Natural killer cell treated with Interleukin-12 subunit alpha and Interleukin-12 subunit beta and Interleukin-15 and Interleukin-18, amount 100 ng/mL, for 72 hours (primary cell): ENCODE measurements at regions not wholly inside any gene's neighbourhood (a gene's known extent, or its start where the extent isn't known, plus 50 kb on each side); places are given as distances from the start of the nearest gene placed in this dataset.

Experiments
- ATAC-seq, 2 donors: fragments of 150-1000 bp; cut with Tn5 transposase in 1 of 2; sonication (Bioruptor Pico), chemical (Tn5 transposase) in 1 of 2; 2 replicates each; pipeline ENCODE4 v1.10.0; 2021
- DNase-seq: peaks from one replicate; pipeline ENCODE4 v3.0.0; 2022; ENCODE audit warnings: low spot score
- H3K27ac Mint-ChIP-seq, 2 donors: 1 replicate in 1 of 2; 2 replicates in 1 of 2; pipeline ENCODE4 v1.8.0; 2022; ENCODE audit warnings: mixed read lengths in 2 of 2, mild to moderate bottlenecking in 1 of 2, moderate library complexity in 1 of 2
- H3K27me3 Mint-ChIP-seq, 2 donors: 1 replicate in 1 of 2; 2 replicates in 1 of 2; pipeline ENCODE4 v1.8.0; 2022; ENCODE audit warnings: mixed read lengths in 2 of 2
- H3K36me3 Mint-ChIP-seq: one replicate; pipeline ENCODE4 v1.8.0; 2022; ENCODE audit warnings: mixed read lengths
- H3K4me1 Mint-ChIP-seq, 2 donors: 1 replicate in 1 of 2; 2 replicates in 1 of 2; pipeline ENCODE4 v1.8.0; 2022; ENCODE audit warnings: low read depth in 2 of 2, mixed read lengths in 2 of 2, mild to moderate bottlenecking in 1 of 2
- H3K4me3 Mint-ChIP-seq: one replicate; pipeline ENCODE4 v1.8.0; 2022; ENCODE audit warnings: mixed read lengths
- H3K9me3 Mint-ChIP-seq: 2 replicates; pipeline ENCODE4 v1.8.0; 2022; ENCODE audit warnings: mixed read lengths

DNA sequence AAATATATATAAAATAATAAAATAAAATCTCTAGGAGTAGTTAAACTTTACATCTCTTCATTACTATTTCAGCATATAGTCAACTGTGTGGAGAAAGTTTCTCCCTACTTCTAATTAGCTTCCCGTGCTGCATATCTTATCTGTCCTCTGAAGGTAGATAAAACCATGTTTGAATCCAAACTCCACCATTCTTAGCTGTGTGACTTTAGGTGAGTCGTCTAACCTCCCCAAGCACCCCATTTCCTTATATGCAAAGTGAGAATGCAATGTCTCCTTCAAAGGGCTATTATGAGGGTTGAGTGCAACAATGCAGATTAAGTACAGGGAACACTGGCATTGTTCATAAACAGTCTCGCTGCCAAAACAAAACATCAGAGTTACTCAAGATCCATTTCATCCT is 80.8 kb upstream of the DRD2 start:
- no peaks in the 10 kb centered on the region for H3K4me1 Mint-ChIP-seq
- H3K27ac Mint-ChIP-seq: no peak overlapping the region
- DNase-seq (no peak), ATAC-seq (no peak)
- H3K4me3 Mint-ChIP-seq: no peak overlapping the region
- peaks cover 15 to 21% of the 10 kb centered on the region in 2 donors for H3K27me3 Mint-ChIP-seq
- no peaks in the 10 kb centered on the region for H3K36me3 Mint-ChIP-seq
- no peaks in the 10 kb centered on the region for H3K9me3 Mint-ChIP-seq

DNA sequence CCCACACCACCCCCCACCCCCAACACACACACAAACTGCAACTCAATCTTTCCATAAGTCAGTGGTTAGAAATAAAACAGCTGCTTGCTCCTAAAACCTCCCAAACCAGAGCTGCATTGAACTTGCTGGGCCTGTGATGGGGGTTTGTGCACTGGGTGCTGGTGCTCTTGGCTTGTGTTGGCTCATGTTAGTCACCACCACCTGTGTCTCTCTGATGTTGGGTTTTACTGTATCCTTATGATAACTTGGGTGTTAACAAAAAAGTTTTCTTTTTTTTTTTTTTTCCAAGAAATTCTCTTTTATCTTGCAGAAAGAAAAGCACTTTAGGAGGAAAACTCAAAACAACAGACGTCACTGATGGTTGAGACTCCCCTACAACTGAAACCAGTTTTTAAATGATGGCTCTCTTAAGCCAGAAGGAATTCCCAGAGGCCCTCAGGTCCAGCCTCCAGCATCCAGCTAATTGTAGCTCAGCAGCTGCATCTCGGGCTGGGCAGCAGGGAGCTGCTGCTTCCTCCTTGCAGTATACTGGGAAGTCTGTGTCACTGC is 79.9 kb upstream of the DRD2 start:
- Mint-ChIP-seq H3K9me3 (no peaks in the 10 kb centered on the region), H3K4me1 (no peaks in the 10 kb centered on the region), H3K27me3 (peaks cover 24 to 27% of the 10 kb centered on the region in 2 donors), H3K27ac (no peak overlapping the region), H3K36me3 (no peaks in the 10 kb centered on the region), H3K4me3 (no peak overlapping the region)
- DNase-seq (no peak), ATAC-seq (no peak)

DNA sequence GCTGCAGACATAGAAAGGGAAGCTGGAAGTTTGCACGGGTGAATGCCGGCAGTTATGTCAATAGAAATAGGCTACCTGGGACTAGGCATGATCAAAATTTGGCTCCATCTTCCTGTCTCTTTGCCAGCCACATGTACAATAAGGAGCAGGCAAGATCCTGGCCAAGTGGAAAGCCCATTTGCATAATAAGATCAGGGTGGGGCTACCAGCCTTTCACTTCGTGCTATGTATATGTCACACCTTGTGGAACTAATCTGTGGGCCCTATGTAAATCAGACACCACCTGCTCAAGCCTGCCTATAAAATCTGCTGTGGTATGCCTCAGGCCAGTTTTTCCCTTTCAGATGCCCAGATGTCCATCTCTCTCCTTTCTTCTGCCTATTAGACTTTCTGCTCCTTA is 79.3 kb upstream of the DRD2 start:
- peaks cover 27 to 30% of the 10 kb centered on the region in 2 donors for H3K27me3 Mint-ChIP-seq
- no peaks in the 10 kb centered on the region for H3K9me3 Mint-ChIP-seq
- no peak overlapping the region for H3K4me3 Mint-ChIP-seq
- DNase-seq (no peak), ATAC-seq (no peak)
- H3K36me3 Mint-ChIP-seq: no peaks in the 10 kb centered on the region
- no peaks in the 10 kb centered on the region for H3K4me1 Mint-ChIP-seq
- no peak overlapping the region for H3K27ac Mint-ChIP-seq

DNA sequence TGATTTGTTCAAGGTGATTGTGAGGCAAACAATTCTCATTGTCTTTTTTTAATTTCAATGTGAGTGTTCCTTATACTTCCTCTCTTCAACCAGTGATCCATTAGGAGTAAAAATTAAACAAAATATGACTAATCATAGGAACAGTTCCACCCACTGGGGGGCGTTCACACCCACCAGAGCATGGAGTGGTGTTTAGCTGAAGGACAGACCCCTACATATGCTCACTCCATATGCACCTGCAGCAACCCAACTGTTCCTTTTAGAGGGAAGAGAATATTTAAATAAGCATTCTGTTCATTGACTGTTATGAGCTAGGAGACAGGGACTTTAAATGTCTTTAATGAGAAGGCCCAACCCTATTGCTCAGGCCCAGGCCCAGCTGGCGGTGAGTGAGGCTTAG is 78.7 kb upstream of the DRD2 start:
- Mint-ChIP-seq H3K36me3 (no peaks in the 10 kb centered on the region), H3K9me3 (no peaks in the 10 kb centered on the region), H3K4me1 (no peaks in the 10 kb centered on the region), H3K4me3 (no peak overlapping the region), H3K27ac (no peak overlapping the region), H3K27me3 (peaks cover 32 to 34% of the 10 kb centered on the region in 2 donors)
- ATAC-seq (no peak), DNase-seq (no peak)

DNA sequence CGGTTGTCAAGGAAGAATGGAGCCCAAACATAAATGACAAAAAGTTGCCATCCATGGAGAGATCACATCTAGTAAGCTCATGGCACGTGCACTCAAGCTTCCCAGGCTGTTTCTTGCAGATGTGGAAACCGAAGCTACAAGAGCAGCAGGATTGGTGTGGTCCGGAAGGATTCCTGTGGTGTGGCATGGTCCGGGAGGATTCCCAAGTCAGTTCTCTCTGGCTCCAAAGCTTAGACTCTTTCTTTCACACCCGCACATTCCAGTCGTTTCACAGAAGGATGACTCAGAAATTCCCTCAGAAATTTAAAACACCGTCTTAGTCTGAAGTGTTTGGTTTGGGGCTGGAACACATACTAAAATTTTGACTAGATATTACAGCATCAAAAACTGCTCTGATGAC is 78.0 kb upstream of the DRD2 start:
- no peak for DNase-seq
- no peaks in the 10 kb centered on the region for H3K36me3 Mint-ChIP-seq
- H3K9me3 Mint-ChIP-seq: no peaks in the 10 kb centered on the region
- no peak for ATAC-seq
- H3K4me3 Mint-ChIP-seq: no peak overlapping the region
- H3K27me3 Mint-ChIP-seq: peaks cover 36 to 37% of the 10 kb centered on the region in 2 donors
- no peak overlapping the region for H3K27ac Mint-ChIP-seq
- H3K4me1 Mint-ChIP-seq: no peaks in the 10 kb centered on the region

DNA sequence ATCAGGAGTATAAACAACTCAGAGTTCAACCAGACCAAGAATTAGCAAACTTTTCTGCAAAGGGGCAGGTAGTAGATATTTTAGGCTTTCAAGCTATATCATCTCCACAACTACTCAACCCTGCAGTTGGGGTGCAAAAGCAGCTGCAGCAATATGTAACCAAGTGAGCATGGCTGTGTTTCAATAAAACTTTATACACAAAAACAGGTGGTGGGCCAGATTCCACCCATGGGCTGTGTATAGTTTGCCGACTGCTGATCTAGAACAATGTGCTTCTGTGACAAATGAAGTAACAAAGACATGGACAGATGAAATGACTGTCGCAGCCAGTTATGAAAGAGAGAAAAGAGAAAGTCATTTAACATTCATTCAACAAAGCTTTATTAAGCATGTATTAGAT is 77.1 kb upstream of the DRD2 start:
- Mint-ChIP-seq H3K4me1 (no peaks in the 10 kb centered on the region), H3K36me3 (no peaks in the 10 kb centered on the region), H3K4me3 (no peak overlapping the region), H3K27me3 (peaks cover 37 to 46% of the 10 kb centered on the region in 2 donors), H3K9me3 (no peaks in the 10 kb centered on the region), H3K27ac (no peak overlapping the region)
- ATAC-seq (no peak), DNase-seq (no peak)

DNA sequence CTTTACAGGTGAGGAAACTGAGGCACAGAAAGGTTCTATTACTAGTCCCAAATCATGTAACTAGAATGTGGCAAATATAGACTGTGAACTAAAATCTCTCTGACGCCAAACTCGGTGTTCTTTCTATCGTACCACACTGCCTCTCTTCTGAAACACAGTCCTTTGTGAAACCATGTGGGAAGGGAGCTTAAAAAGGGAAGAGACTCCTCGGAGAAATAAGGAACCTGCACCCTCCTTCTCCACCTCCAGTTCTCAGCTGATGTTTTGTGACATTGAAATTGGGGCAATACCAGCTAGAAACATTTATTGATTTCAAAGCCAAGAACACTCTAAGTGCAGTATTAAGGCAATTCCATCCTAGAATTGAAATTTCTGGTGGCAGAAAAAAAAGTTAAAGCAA is 76.4 kb upstream of the DRD2 start:
- ATAC-seq (no peak), DNase-seq (no peak)
- H3K4me1 Mint-ChIP-seq: no peaks in the 10 kb centered on the region
- H3K27me3 Mint-ChIP-seq: peaks cover 37 to 46% of the 10 kb centered on the region in 2 donors
- H3K36me3 Mint-ChIP-seq: no peaks in the 10 kb centered on the region
- H3K27ac Mint-ChIP-seq: no peak overlapping the region
- no peak overlapping the region for H3K4me3 Mint-ChIP-seq
- H3K9me3 Mint-ChIP-seq: no peaks in the 10 kb centered on the region

DNA sequence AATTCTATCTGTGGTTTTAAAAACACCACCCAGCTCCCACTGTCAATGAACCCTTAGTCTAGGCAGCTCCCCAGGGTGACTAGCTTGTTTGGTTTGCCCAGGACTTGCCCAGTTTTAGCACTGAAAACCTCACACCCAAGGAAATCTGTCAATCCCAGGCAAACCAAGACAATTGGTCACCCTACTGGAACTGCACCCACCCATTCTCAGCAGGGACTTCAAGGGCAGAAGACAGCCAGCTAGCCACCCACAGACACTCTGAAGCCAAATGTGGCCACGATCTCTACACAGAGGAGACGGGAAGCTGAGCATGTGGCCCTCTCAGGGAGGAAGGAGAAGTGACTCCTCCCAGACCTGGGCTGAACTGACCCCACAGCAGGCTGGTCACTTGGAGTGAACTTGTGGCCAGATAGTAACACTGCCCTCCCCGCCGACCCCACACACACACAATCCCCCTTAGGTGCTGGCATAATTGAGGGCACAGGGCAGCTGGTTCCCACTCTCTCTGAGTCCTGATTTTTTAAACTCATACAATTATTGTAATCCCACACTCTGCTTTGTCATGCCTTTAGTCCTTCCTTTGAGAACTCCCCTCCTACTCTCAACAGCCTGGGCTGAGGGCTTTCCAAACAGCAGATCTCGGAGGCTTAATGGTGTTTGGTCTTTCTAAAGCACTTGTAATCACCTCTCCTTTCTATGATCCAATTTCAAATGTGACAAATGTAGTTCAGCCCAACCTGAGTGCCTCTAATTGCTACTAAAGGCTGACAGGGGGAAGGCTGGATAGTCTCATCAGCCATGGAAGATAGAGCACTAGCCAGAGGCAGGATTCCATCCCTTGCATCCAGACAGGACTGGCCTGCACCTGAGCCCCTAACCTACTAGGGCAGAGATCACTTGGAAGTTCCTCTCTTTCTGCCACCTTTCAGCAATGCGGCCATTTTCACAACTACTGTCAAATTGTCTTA is 74.7 kb upstream of the DRD2 start:
- H3K4me1 Mint-ChIP-seq: no peaks in the 10 kb centered on the region
- no peaks in the 10 kb centered on the region for H3K36me3 Mint-ChIP-seq
- no peaks in the 10 kb centered on the region for H3K9me3 Mint-ChIP-seq
- no peak overlapping the region for H3K27ac Mint-ChIP-seq
- peak in 1 of 2 donors; percentile 65 for ATAC-seq
- peaks cover 39 to 57% of the 10 kb centered on the region in 2 donors for H3K27me3 Mint-ChIP-seq
- H3K4me3 Mint-ChIP-seq: no peak overlapping the region
- no peak for DNase-seq

DNA sequence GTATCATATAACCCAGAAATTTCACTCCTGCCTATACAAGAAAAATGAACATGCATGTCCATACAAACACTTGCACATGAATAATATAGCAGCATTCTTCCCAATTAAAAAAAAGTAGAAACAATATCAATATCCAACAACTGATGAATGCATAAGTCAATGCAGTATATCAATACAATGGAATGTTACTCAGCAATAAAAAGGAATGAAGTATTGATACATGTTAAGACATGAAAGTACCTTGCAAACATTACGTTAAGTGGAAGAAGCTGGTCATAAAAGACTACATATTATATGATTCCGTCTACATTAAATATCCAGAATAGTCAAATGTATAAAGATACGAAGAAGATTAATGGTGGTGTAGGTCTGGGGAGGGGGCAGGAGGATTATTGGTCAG is 73.9 kb upstream of the DRD2 start:
- peaks cover 36 to 58% of the 10 kb centered on the region in 2 donors for H3K27me3 Mint-ChIP-seq
- ATAC-seq (no peak), DNase-seq (no peak)
- no peaks in the 10 kb centered on the region for H3K36me3 Mint-ChIP-seq
- H3K4me3 Mint-ChIP-seq: no peak overlapping the region
- no peak overlapping the region for H3K27ac Mint-ChIP-seq
- H3K9me3 Mint-ChIP-seq: no peaks in the 10 kb centered on the region
- H3K4me1 Mint-ChIP-seq: no peaks in the 10 kb centered on the region

DNA sequence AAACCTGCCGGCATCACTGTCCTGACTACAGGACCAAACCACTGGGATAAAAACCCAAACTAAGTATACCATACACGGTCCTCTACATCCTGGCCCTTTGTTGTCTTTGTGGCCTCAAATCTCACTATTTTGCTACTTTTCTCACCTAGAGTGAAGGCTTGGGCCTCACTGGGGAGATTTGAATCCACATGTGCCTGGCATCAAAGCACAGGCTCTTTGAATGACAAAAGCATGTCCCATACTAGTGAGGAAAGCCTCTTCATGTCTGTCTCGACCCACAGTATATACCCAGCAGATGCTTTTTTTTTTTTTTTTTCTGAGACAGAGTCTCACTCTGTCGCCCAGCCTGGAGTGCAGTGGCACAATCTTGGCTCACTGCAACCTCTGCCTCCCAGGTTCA is 72.5 kb upstream of the DRD2 start:
- no peak for DNase-seq
- H3K27ac Mint-ChIP-seq: no peak overlapping the region
- H3K36me3 Mint-ChIP-seq: no peaks in the 10 kb centered on the region
- H3K9me3 Mint-ChIP-seq: no peaks in the 10 kb centered on the region
- no peak for ATAC-seq
- no peak overlapping the region for H3K4me3 Mint-ChIP-seq
- H3K27me3 Mint-ChIP-seq: peaks cover 34 to 70% of the 10 kb centered on the region in 2 donors
- no peaks in the 10 kb centered on the region for H3K4me1 Mint-ChIP-seq

DNA sequence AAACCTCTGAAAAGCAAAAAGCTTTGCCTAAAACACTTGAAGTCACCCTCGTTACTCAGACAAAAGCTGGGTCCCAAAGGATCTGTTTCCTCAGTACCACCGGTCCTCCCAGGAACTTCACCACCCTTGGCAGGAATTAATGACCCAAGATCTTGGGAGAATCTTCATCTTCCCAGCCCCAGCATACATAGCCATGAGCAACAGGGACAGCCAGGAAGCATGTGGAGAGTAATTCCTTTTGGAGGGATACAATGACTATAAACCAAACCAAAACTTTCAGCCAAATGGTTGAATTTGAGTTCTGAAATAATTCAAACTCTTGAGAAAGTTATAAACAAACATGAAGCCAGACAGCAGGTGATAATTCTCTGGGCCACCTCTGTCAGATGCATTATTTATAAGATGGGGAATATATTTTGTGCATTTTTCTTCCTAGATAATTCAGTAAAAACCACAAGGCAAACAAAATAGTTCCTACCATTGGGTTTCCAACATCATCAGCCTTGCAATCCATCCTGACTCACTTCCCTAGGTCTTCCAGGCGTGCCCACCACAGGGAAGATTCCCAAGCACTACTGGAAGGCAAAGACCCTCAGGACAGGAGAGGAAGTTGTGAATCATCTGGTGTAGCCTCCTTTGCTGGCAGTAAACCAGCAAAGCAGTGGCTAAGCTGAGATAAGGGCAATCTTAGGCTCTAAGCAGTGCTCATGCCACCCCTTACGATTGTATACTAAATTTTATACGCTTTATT is 71.7 kb upstream of the DRD2 start:
- H3K36me3 Mint-ChIP-seq: no peaks in the 10 kb centered on the region
- H3K9me3 Mint-ChIP-seq: no peaks in the 10 kb centered on the region
- H3K27me3 Mint-ChIP-seq: peaks cover 34 to 70% of the 10 kb centered on the region in 2 donors
- no peak for ATAC-seq
- H3K27ac Mint-ChIP-seq: no peak overlapping the region
- no peak overlapping the region for H3K4me3 Mint-ChIP-seq
- H3K4me1 Mint-ChIP-seq: no peaks in the 10 kb centered on the region
- no peak for DNase-seq

DNA sequence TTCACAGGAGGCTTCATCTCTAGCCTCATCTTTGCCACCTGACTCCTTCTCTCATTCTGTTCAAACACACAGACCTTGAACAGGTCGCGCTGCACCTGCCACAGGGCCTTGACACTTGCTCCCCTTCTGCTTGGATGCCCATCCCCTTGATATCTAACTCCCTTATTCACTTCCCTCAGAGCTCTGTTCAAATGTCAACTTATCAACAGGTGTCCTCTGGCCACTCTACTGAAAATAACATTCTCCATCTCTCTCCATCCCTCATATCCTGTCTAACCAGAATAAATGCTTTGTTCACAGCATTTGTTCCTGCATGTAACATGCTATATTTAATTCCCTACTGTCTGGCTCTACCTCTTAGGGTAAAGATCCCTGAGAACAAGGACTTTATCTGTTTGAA is 67.2 kb upstream of the DRD2 start:
- no peak for DNase-seq
- no peaks in the 10 kb centered on the region for H3K4me1 Mint-ChIP-seq
- H3K36me3 Mint-ChIP-seq: no peaks in the 10 kb centered on the region
- H3K27me3 Mint-ChIP-seq: peaks cover 19 to 47% of the 10 kb centered on the region in 2 donors
- no peaks in the 10 kb centered on the region for H3K9me3 Mint-ChIP-seq
- H3K27ac Mint-ChIP-seq: no peak overlapping the region
- no peak for ATAC-seq
- H3K4me3 Mint-ChIP-seq: no peak overlapping the region

DNA sequence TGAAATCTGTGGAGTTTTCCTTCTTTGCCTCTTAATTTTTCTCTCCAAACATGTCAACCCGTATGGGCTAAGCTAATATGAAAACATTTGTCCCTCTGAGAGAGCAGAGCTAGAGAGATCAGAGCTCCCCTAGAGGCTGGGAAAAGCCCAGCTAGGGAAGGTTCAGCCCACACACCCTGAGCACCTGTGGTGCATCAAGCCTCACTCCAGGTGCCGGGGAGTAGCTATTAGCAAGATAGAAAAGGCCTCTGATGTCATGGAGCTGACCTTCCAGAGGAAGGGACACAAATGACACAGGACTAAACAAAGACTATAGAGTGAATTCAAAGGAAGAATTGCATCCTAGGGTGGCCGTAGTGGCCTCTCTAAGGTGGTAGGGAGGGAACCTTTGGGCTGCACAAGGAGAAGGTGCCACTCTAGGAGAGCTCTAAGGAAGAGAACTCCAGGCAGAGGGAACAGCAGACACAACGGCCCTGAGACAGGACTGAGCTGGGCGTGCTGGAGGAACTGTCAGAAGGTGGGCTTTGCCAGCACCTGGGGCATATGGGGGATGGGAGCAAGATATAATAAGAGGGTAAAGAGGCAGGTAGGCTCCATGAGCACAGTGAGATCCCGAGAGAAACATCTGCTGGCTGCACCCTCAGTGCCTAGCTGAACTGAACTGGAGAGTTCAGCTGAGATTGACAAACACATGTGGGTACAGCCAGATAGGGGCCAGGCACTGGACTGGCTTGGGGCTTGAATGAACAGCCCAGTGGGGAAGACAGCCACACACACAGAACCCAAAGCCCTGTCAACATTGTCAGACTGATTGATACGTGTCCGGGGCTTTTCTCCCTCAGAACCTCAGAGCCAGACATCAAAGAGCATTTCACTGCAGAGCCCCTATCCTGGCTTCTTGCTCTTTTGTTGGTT is 65.5 kb upstream of the DRD2 start:
- Mint-ChIP-seq H3K36me3 (no peaks in the 10 kb centered on the region), H3K4me3 (no peak overlapping the region), H3K27me3 (peaks cover 21 to 47% of the 10 kb centered on the region in 2 donors), H3K4me1 (no peaks in the 10 kb centered on the region), H3K27ac (no peak overlapping the region), H3K9me3 (no peaks in the 10 kb centered on the region)
- DNase-seq: no peak
- ATAC-seq: peak; percentile 33 to 35
